ENCODE measurements at regions not wholly inside any gene's neighbourhood (a gene's known extent, or its start where the extent isn't known, plus 50 kb on each side); places are given as distances from the start of the nearest gene placed in this dataset.
"Not testable (repeated sequence)": the region's sequence is repeated elsewhere in the genome, so short reads cannot be mapped to it uniquely, and the experiment has no call there.

GRCh38 chr4:189660722-189661360, 279.8 kb upstream of the FRG1 start:
- DNase-seq (ENCODE audit: low read depth in 2 of 2): no peak

- DNase-seq (ENCODE audit: low read depth in 2 of 2): no peak
Observed at GRCh38 chr4:189664693-189665250, 275.9 kb upstream of the FRG1 start.

GRCh38 chr4:189665712-189666305, 274.9 kb upstream of the FRG1 start:
- not testable (repeated sequence) for DNase-seq (ENCODE audit: low read depth in 2 of 2)

- DNase-seq (ENCODE audit: low read depth in 2 of 2): not testable (repeated sequence)
Observed at GRCh38 chr4:189667386-189667785, 273.3 kb upstream of the FRG1 start.

GRCh38 chr4:189697675-189698245, 242.9 kb upstream of the FRG1 start:
- not testable (repeated sequence) for DNase-seq (ENCODE audit: low read depth in 2 of 2)

- not testable (repeated sequence) for DNase-seq (ENCODE audit: low read depth in 2 of 2)
Observed at GRCh38 chr4:189703000-189703399, 237.7 kb upstream of the FRG1 start.

GRCh38 chr4:189706821-189707220, 233.9 kb upstream of the FRG1 start:
- not testable (repeated sequence) for DNase-seq (ENCODE audit: low read depth in 2 of 2)

- not testable (repeated sequence) for DNase-seq (ENCODE audit: low read depth in 2 of 2)
Observed at GRCh38 chr4:189707227-189707626, 233.4 kb upstream of the FRG1 start.

GRCh38 chr4:189711956-189712355, 228.7 kb upstream of the FRG1 start:
- not testable (repeated sequence) for DNase-seq (ENCODE audit: low read depth in 2 of 2)

GRCh38 chr4:189721016-189721993, 219.4 kb upstream of the FRG1 start:
- not testable (repeated sequence) for DNase-seq (ENCODE audit: low read depth in 2 of 2)

- DNase-seq (ENCODE audit: low read depth in 2 of 2): not testable (repeated sequence)
Observed at GRCh38 chr4:189722324-189723003, 218.2 kb upstream of the FRG1 start.

- DNase-seq (ENCODE audit: low read depth in 2 of 2): not testable (repeated sequence)
Observed at GRCh38 chr4:189727982-189728638, 212.6 kb upstream of the FRG1 start.

GRCh38 chr4:189731989-189732388, 208.7 kb upstream of the FRG1 start:
- DNase-seq (ENCODE audit: low read depth in 2 of 2): not testable (repeated sequence)

- DNase-seq (ENCODE audit: low read depth in 2 of 2): not testable (repeated sequence)
Observed at GRCh38 chr4:189733507-189733906, 207.2 kb upstream of the FRG1 start.

- not testable (repeated sequence) for DNase-seq (ENCODE audit: low read depth in 2 of 2)
Observed at GRCh38 chr4:189734648-189735267, 205.9 kb upstream of the FRG1 start.

GRCh38 chr4:189736656-189737055, 204.0 kb upstream of the FRG1 start:
- not testable (repeated sequence) for DNase-seq (ENCODE audit: low read depth in 2 of 2)

GRCh38 chr4:189740118-189740517, 200.6 kb upstream of the FRG1 start:
- not testable (repeated sequence) for DNase-seq (ENCODE audit: low read depth in 2 of 2)

- no peak for DNase-seq (ENCODE audit: low read depth in 2 of 2)
Observed at GRCh38 chr4:189740873-189741272, 199.8 kb upstream of the FRG1 start.

GRCh38 chr4:189753092-189753491, 187.6 kb upstream of the FRG1 start:
- not testable (repeated sequence) for DNase-seq (ENCODE audit: low read depth in 2 of 2)

GRCh38 chr4:189763583-189763982, 177.1 kb upstream of the FRG1 start:
- DNase-seq (ENCODE audit: low read depth in 2 of 2): no peak

Data from stimulated activated CD4-positive, alpha-beta T cell treated with anti-CD3 and anti-CD28 coated beads, Interleukin-1b, Interleukin-23, amount 100 ng/mL, for 4 hours (primary cell).